Astrocyte (in vitro differentiated cells and primary cell): ENCODE measurements at regions not wholly inside any gene's neighbourhood (a gene's known extent, or its start where the extent isn't known, plus 50 kb on each side); places are given as distances from the start of the nearest gene placed in this dataset.

ENCODE experiments used
- CTCF ChIP-seq: IDR thresholded peaks from 2 replicates; pipeline ENCODE4 v1.5.1; 2011; ENCODE audit warnings: low read depth, mild to moderate bottlenecking, inconsistent platforms, low read length, moderate library complexity; ENCODE audit not compliant: insufficient read depth
- EZH2 ChIP-seq: IDR thresholded peaks from 2 replicates; pipeline ENCODE4 v1.6.1; 2012; ENCODE audit warnings: mild to moderate bottlenecking, low read length, inconsistent platforms; ENCODE audit not compliant: insufficient read depth

DNA sequence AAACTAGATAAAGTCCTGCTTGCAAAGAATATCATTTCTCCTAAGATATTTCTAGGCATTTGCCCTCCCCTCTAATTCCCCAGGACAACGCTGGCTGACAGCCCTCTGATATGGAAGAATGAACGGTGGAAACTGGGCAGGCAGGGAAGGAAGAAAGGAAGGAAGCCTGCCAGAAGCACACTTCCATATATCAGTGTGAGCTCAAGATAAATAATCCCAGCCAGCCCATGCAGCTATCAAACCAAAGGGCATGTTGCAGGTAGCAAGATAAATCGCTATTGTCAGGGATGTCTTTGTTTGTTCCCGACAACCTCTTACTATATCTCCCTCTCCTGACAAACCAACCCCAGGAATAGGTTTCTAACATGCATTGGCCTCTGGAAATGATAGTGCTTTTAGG, 412.8 kb downstream of the HNRNPD start:
- no peak for TF ChIP-seq CTCF
- TF ChIP-seq EZH2 = no peak
